HG02981 (cell line): ENCODE measurements at regions not wholly inside any gene's neighbourhood (a gene's known extent, or its start where the extent isn't known, plus 50 kb on each side); places are given as distances from the start of the nearest gene placed in this dataset.
"Not testable (repeated sequence)": the region's sequence is repeated elsewhere in the genome, so short reads cannot be mapped to it uniquely, and the experiment has no call there.

Source experiments
- ATAC-seq: cut with Tn5 transposase; IDR thresholded peaks from one replicate; pipeline ENCODE4 v1.9.1; 2021; ENCODE audit warnings: mild to moderate bottlenecking, moderate library complexity; ENCODE audit not compliant: unreplicated experiment

DNA sequence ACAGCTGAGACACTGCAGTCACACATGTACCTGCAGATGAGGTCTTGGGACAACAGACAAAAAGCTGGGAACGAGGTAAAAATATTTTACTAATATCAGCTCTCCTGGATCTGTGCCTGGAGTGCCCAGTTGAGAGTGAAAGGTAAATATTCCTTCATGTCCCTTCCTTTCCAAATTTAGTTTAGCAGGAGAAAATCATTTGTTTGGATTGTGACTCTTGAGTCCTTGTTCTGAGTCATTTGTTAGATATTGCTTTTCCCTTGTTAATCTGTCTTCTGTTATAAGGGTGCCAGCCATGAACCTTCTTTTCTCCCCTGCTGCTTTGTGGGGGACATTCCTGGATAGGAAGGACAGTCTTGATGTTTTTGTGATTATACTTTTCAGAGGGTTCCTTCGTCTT, 329.2 kb downstream of the DSC3 start:
- ATAC-seq, result no peak

DNA sequence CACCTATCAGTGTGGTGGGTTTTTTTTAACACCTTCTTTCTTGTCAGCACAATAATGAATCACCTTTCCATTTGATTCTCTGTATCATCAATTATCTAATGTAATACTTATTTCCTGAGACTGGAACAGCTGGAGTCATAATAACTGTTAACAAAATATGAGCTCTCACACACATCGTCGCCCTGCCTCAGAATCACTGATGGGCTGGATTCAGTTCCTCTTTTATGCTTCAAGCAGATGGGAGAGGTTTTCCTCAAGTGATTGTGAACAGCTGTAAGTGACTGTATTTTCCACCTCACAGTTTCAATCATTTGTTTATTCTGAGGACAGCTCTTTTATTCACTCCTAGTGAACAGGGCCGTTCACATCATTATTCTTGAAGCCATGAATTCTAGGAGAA, 330.2 kb downstream of the DSC3 start:
- ATAC-seq, result peak; percentile 79

DNA sequence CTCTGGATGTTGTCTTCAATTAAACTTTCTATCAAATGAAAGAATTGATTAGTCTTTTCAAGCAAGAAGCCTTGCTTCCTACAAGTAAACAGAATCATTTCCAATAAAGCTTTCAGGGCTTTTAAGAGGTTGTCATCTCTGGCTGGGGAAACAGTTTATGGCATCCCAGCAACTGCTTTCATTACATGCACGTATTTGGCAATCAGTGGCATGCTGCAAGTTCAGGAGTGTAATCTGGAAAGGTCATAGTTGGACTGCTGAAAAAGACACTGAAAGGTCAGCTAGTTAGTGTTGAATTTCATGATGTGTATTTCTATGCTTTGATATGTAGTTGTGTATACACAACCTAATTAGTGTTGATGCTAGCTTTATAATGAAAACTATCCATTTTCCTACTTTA, 332.9 kb downstream of the DSC3 start:
- no peak for ATAC-seq

- ATAC-seq, result no peak
Observed at GRCh38 chr18:30705943-30706342, 336.6 kb downstream of the DSC3 start.

- ATAC-seq, result no peak
Observed at GRCh38 chr18:30698571-30698970, 344.0 kb downstream of the DSC3 start.

DNA sequence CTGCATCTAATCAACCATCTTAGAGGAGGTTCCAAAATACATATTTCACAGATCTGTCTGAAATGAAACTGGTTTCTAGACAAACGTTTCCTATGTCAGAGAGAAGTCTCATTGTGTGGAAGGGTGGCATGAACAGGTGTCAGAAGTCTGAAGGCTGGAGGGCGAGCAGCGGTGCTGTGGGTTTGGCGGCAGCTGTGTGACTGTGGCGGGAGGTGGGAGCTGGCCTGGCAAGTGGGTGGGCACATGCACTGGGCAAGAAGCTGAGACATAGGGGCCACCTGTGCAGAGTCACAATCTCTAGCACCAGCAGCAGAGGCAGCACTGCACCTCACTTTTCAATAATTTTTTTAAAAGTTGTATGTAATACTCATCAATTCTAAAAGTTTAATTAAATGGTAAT, 346.3 kb downstream of the DSC3 start:
- ATAC-seq, result no peak

- no peak for ATAC-seq
Observed at GRCh38 chr18:30694773-30695172, 347.8 kb downstream of the DSC3 start.

GRCh38 chr18:30689216-30689615, 353.3 kb downstream of the DSC3 start:
- no peak for ATAC-seq

GRCh38 chr18:30687501-30687900, 355.0 kb downstream of the DSC3 start:
- no peak for ATAC-seq

- no peak for ATAC-seq
Observed at GRCh38 chr18:30684825-30685481, 357.6 kb downstream of the DSC3 start.

DNA sequence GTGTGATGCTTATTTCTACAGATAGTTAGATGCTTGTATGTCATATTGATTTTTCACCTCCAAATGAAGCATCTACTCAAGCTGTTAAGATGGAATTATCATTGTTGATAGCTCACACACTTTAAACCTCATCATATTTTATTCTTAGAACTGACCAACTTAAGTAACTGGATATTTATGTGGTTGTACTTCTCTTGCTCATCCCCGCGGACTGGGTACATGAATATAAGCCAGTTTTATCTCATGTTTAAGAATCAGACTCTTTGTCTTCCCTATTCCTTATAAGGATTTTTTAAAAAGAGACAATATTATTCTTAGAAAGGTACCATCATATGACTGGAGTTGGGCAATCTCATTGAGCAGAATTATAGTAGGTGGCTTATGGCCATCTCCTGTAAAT, 358.7 kb downstream of the DSC3 start:
- no peak for ATAC-seq

DNA sequence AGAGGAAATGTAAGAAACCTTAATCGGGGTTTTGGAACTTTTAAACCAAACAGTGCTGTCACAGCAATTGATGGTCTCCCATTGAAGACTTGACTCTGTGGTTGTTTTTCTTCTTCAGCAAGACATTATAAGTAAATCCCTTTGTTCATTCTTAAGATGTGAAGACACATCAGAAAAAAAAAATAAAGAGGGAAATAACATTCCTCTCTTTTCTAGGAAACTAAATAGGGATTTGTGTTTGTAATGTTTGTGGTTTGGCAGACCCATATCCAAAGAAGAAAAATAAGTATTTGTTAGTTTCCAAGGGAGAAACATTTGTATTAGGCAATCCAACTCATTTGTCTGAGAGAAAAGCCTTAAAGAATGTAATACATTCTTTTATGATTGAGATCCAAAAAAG, 359.9 kb downstream of the DSC3 start:
- no peak for ATAC-seq

- no peak for ATAC-seq
Observed at GRCh38 chr18:30679285-30679930, 363.1 kb downstream of the DSC3 start.

DNA sequence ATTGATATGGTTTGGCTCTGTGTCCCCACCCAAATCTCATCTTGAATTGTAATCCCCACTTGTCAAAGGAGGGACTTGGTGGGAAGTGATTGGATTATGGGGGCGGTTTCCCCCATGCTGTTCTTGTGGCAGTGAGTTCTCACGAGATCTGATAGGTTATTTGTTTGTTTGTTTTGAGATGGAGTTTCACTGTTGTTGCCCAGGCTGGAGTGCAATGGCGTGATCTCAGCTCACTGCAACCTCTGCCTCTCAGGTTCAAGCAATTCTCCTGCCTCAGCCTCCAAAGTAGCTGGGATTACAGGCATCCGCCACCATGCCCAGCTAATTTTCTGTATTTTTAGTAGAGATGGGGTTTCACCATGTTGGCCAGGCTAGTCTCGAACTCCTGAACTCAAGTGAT, 364.7 kb downstream of the DSC3 start:
- not testable (repeated sequence) for ATAC-seq

GRCh38 chr18:30676053-30676480, 366.5 kb downstream of the DSC3 start:
- no peak for ATAC-seq

GRCh38 chr18:30675493-30675892, 367.0 kb downstream of the DSC3 start:
- no peak for ATAC-seq

GRCh38 chr18:30675072-30675471, 367.5 kb downstream of the DSC3 start:
- ATAC-seq, result no peak

DNA sequence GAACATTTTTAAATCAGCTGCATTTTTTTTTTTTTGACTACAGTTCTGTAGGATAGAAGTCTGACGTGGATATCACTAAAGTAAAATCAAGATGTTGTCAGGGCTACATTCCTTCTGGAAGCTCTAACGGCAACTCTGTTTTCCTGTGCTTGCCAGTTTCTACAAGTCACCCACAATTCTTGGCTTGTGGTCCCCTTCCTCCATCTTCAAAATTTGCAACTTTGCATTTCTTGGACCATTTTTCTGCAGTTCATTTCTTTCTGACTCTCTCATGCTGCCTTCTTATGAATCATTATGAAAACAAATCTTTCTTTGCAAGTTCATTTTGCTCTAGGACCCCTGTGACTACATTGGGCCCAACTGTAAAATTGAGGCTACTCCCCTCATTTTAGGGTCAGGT, 367.9 kb downstream of the DSC3 start:
- ATAC-seq, result no peak

DNA sequence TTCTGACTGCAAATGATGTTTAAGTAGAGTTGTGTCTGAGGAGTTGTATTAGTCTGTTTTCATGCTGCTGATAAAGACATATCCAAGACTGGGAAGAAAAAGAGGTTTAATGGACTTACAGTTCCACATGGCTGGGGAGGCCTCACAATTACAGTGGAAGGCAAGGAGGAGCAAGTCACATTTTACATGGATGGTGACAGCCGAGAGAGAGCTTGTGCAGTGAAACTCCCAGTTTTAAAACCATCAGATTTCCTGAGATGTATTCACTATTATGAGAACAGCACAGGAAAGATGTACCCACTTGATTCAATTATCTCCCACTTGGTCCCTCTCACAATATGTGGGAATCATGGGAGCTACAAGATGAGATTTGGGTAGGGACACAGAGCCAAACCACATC, 370.1 kb downstream of the DSC3 start:
- ATAC-seq, result not testable (repeated sequence)

DNA sequence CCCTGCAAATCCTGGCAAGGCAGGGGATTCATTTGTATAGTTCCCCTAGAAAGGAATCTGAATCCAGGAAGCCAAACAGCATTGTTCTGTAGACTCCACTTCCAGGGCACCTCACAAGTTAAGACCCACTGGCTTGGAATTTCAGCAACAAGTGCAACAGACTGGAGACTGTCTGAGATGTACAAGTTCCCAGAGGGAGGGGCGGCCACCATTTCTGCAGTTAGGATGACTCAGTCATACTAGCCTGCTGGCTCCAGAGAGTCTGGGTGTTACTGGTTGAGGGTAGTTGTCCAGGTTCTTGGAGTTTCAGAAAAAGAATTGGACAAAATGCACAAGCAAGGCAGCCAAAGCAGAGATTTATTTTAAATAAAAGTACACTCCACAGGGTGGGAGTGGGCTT, 384.2 kb downstream of the DSC3 start:
- no peak for ATAC-seq

DNA sequence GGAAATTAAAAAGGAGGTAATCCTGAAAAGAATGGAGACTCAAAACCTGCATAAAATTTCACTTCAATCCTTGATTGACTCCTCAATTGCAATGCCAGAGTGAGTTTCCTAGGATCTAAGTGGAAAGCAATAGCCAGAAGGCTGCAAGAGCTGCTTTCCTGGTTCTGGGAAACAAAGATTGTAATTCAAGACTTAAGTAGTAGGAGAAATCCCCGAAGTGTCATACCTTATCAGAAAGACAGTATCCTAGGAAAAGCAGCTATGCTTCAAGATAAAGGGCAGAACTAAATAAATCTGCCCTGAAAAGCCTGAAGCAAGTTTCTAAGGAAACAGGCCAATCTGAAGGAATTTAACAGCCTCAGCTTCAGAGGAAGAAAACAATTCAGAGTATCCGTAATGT, 390.2 kb downstream of the DSC3 start:
- ATAC-seq, result no peak

DNA sequence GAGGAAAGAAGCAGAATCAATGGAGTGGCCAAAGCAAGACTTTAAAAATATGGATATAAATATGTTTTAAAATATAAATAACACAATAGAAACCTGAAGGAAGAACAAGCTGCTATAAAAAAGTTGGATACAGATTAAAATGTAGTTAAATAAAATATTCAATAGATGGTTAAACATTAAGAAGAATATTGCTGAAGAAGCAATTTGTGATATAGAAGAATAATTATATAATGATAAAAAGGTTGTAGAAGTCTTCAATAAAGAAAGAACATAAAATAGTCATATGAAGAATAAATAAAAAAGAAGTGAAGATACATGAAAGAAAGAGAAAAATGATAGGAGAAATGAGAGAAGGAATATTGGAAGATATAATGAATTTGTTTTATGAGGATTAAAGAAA, 392.0 kb downstream of the DSC3 start:
- ATAC-seq, result no peak

DNA sequence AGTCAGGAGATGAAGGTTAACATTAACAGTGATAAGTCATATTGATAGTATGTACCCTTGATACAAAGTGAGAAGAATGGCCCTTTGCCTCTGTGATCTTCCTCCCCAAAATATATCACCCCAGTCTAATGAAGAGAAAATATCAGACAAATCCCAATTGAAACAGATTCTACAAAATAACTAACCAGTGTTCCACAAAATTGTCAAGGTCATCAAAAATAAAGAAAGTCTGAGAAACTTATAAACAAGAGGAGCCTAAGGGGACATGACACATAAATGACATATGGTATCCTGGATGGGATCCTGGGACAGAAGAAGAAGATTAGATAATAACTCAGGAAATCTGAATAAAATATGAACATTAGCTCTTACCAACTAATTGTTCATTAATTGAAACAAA, 398.4 kb downstream of the DSC3 start:
- no peak for ATAC-seq
